Vagina (tissue), 2 donors: ENCODE measurements at regions not wholly inside any gene's neighbourhood (a gene's known extent, or its start where the extent isn't known, plus 50 kb on each side); places are given as distances from the start of the nearest gene placed in this dataset.
A peak's percentile ranks its signal among the peaks of the same experiment; 100 is the strongest.

Source experiments
- DNase-seq, 2 donors: peaks; one replicate each; pipeline ENCODE4 v3.0.0-alpha.2; 2017; ENCODE audit errors: extremely low spot score in 2 of 2
- H3K27ac ChIP-seq: fragments of 200-600 bp; sonication (generic); one replicate; pipeline ENCODE4 v1.5.1; 2019
- H3K27me3 ChIP-seq: fragments of 200-600 bp; sonication (generic); one replicate; pipeline ENCODE4 v1.5.1; 2019
- H3K36me3 ChIP-seq, 2 donors: fragments of 200-600 bp; sonication (generic); one replicate each; pipeline ENCODE4 v1.5.1; 2017 to 2019
- H3K4me1 ChIP-seq: fragments of 200-600 bp; sonication (generic); one replicate; pipeline ENCODE4 v1.5.1; 2019
- H3K4me3 ChIP-seq, 2 donors: fragments of 200-600 bp; sonication (generic); 1 replicate in 1 of 2; 2 replicates in 1 of 2; pipeline ENCODE4 v1.5.1; 2016 to 2019
- H3K9me3 ChIP-seq: fragments of 200-600 bp; sonication (generic); one replicate; pipeline ENCODE4 v1.5.1; 2019
- CTCF ChIP-seq, 3 experiments: fragments of 450-650 bp in 2 of 3; fragments of 200-600 bp in 1 of 3; sonication (generic) in 1 of 3; IDR thresholded peaks; one replicate each; pipeline ENCODE4 v1.5.1; 2017 to 2019; ENCODE audit warnings: antibody characterized with exemption in 3 of 3, mild to moderate bottlenecking in 2 of 3, moderate library complexity in 2 of 3
- POLR2A ChIP-seq, 2 donors: fragments of 450-650 bp; IDR thresholded peaks; one replicate each; pipeline ENCODE4 v1.6.1; 2017; ENCODE audit warnings: antibody characterized with exemption in 2 of 2, mild to moderate bottlenecking in 2 of 2, moderate library complexity in 2 of 2
- POLR2AphosphoS5 ChIP-seq, 2 donors: sonication (generic); formaldehyde crosslinking; IDR thresholded peaks; one replicate each; pipeline ENCODE4 v1.9.0; 2017; ENCODE audit warnings: antibody characterized with exemption in 2 of 2, mild to moderate bottlenecking in 2 of 2, low read depth in 1 of 2; ENCODE audit not compliant: insufficient read depth in 1 of 2
- intact Hi-C: fragments of 100-400 bp; cut with DNase I; formaldehyde crosslinking; loops from one replicate; pipeline ENCODE4 v1.15.1; 2023

DNA sequence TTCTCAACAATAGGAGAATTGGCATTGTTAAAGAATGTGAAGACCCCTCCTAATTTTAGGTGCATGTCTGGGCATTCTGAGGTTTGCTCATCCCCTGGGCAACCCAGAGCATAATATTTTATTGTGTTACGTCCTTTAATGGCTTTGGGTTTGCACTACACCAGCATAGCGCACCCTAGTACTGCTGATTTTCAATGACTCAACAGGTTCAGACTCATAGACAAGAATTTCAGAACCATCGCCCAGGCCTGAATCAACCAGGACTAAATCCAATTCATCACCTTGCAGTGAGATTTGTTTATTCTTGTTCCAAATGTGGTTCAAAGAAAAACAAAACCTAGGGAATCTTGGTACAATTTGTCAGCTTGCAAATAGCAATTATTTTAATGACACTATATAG is 137.8 kb upstream of the PHACTR1 start:
- Histone ChIP-seq H3K4me1 (peaks cover 9% of the 10 kb centered on the region), H3K36me3 (no peaks in the 10 kb centered on the region), H3K27me3 (no peaks in the 10 kb centered on the region), H3K9me3 (no peaks in the 10 kb centered on the region), H3K4me3 (no peak overlapping the region), H3K27ac (no peak overlapping the region)
- no peak for DNase-seq
- TF ChIP-seq POLR2A (IDR thresholded peaks at IDR 0.05) (no peak), CTCF (IDR thresholded peaks at IDR 0.05) (no peak), POLR2AphosphoS5 (IDR thresholded peaks at IDR 0.05; ENCODE audit: insufficient read depth in 1 of 2, low read depth in 1 of 2) (peak in 1 of 2 donors; percentile 60)
- intact Hi-C loops: no loop called here

DNA sequence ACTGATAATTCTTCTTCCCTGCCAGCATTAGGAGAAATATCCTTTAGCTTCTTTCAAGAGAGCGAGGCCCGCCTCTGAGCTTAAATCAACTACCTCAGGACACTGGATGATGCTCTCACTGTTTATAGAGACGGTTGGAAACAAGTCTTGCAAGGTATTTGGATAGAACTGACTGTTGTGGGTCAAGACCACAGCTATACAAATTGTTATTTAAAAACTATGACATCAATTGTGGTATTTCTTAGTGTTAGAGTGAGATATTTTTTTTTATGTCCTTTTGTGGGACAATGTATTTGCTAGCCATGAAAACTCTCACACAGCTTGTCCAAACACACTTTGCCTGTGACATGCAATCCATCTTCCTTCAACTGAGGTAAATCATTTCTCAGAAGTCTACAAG is 136.3 kb upstream of the PHACTR1 start:
- TF ChIP-seq POLR2AphosphoS5 (IDR thresholded peaks at IDR 0.05; ENCODE audit: insufficient read depth in 1 of 2, low read depth in 1 of 2) (no peak), CTCF (IDR thresholded peaks at IDR 0.05) (no peak), POLR2A (IDR thresholded peaks at IDR 0.05) (no peak)
- H3K27ac ChIP-seq: no peak overlapping the region
- no peaks in the 10 kb centered on the region for H3K9me3 ChIP-seq
- intact Hi-C loops: no loop called here
- H3K36me3 ChIP-seq: no peaks in the 10 kb centered on the region
- no peak for DNase-seq
- peaks cover 9% of the 10 kb centered on the region for H3K4me1 ChIP-seq
- H3K4me3 ChIP-seq: no peak overlapping the region
- H3K27me3 ChIP-seq: no peaks in the 10 kb centered on the region

DNA sequence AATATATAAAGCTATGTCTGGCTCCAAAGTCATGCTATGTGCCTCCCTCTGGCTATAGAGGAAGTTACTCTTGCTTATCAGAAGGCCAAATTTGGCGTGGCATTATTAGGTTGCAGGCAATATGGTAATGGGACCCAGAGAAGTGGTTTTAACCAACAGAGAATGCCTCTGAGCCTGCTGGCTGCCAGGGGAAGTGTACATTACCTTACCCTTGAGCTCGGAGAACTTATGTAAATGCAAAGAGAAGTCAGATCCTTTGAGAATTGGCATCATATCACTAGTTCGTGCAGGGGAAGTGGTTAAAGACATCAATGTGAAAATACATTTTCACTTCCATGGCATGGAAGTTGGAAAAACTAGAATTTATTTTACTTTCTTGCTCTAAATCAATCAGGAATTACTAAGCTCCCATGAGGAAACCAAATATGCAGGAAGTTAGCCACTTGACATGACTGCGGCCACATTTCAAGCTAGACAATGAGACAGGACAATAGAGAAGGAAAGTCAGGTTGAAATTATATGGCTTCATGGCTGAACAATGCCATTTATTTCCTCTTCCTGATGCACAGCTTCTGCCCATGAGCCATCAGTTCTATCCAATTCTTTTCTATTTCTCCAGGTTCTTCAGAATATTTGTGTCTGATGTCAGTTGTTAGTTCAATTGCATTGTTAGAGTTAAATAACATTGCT is 134.0 kb upstream of the PHACTR1 start:
- no peak overlapping the region for H3K27ac ChIP-seq
- intact Hi-C loops: no loop called here
- H3K4me3 ChIP-seq: no peak overlapping the region
- no peak for DNase-seq
- H3K4me1 ChIP-seq: peaks cover under 1% of the 10 kb centered on the region
- no peaks in the 10 kb centered on the region for H3K36me3 ChIP-seq
- no peaks in the 10 kb centered on the region for H3K9me3 ChIP-seq
- no peak for TF ChIP-seq POLR2AphosphoS5 (IDR thresholded peaks at IDR 0.05; ENCODE audit: insufficient read depth in 1 of 2, low read depth in 1 of 2)
- no peak for TF ChIP-seq POLR2A (IDR thresholded peaks at IDR 0.05)
- no peak for TF ChIP-seq CTCF (IDR thresholded peaks at IDR 0.05)
- no peaks in the 10 kb centered on the region for H3K27me3 ChIP-seq

DNA sequence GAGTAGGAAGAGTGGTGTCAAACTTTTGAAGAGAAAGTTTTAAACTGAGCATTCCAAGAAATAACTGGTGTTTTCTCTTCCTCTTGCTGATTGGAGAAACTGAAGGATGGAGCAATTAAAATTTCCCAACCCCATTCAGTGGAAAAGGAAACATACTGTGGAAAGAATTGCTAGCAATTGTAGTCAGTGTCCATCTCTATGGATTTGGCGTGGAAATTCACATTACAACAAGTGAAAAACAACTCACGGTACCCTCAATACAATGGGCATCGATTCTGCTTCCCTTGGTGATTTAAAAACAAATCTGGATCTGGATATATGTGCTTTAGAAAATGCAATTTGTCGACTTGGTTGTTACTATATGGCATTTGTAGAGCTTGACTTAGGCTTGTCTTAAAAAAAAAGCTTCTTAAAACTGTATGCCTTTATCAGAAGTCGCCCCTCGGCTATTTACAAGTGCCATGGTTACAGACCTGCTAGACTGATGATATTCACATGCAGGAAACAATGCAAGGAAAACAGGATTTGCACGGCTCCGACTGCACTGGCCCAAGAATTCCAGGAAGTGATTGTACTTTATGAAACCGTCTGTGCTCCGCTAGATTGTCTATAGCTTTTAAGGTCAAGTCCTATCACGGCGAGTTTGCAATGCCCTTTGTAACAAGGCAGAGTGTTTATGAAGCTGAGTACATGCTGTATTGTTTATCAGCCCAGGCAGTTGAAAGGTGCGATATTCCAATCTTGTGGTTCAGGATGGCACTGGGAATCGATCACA is 131.7 kb upstream of the PHACTR1 start:
- intact Hi-C loops: no loop called here
- Histone ChIP-seq H3K27me3 (no peaks in the 10 kb centered on the region), H3K9me3 (no peaks in the 10 kb centered on the region), H3K36me3 (no peaks in the 10 kb centered on the region), H3K4me3 (no peak overlapping the region), H3K27ac (no peak overlapping the region), H3K4me1 (no peaks in the 10 kb centered on the region)
- TF ChIP-seq CTCF (IDR thresholded peaks at IDR 0.05): no peak
- no peak for TF ChIP-seq POLR2AphosphoS5 (IDR thresholded peaks at IDR 0.05; ENCODE audit: insufficient read depth in 1 of 2, low read depth in 1 of 2)
- TF ChIP-seq POLR2A (IDR thresholded peaks at IDR 0.05): no peak
- DNase-seq: no peak

- Histone ChIP-seq H3K9me3 (no peaks in the 10 kb centered on the region), H3K36me3 (no peaks in the 10 kb centered on the region), H3K4me3 (no peak overlapping the region), H3K27ac (no peak overlapping the region), H3K27me3 (no peaks in the 10 kb centered on the region), H3K4me1 (no peaks in the 10 kb centered on the region)
- TF ChIP-seq POLR2A (IDR thresholded peaks at IDR 0.05) (no peak), CTCF (IDR thresholded peaks at IDR 0.05) (no peak), POLR2AphosphoS5 (IDR thresholded peaks at IDR 0.05; ENCODE audit: insufficient read depth in 1 of 2, low read depth in 1 of 2) (no peak)
- intact Hi-C loops: no loop called here
- no peak for DNase-seq
Observed at GRCh38 chr6:12585497-12585958, 131.0 kb upstream of the PHACTR1 start.
